SK-N-MC (cell line): ENCODE measurements at regions not wholly inside any gene's neighbourhood (a gene's known extent, or its start where the extent isn't known, plus 50 kb on each side); places are given as distances from the start of the nearest gene placed in this dataset.

Experiments
- DNase-seq: peaks from one replicate; pipeline ENCODE4 v3.0.0-alpha.2; 2011; ENCODE audit warnings: low read depth, low spot score
- H3K27ac ChIP-seq: fragments of 200-600 bp; sonication (generic); 2 replicates; pipeline ENCODE4 v1.5.1; 2016; ENCODE audit warnings: mixed run types
- H3K36me3 ChIP-seq: fragments of 200-600 bp; sonication (generic); 2 replicates; pipeline ENCODE4 v1.6.1; 2017; ENCODE audit warnings: antibody characterized with exemption, low read length, mixed read lengths; ENCODE audit not compliant: insufficient read depth
- H3K4me3 ChIP-seq: fragments of 200-600 bp; sonication (generic); 2 replicates; pipeline ENCODE4 v1.5.1; 2016
- H3K9ac ChIP-seq: fragments of 200-600 bp; sonication (generic); 2 replicates; pipeline ENCODE4 v1.8.0; 2017; ENCODE audit warnings: mixed run types, mixed read lengths; ENCODE audit not compliant: insufficient read length
- H3K9me3 ChIP-seq: fragments of 200-600 bp; sonication (generic); 2 replicates; pipeline ENCODE4 v1.6.1; 2017; ENCODE audit warnings: low read depth, mild to moderate bottlenecking, antibody characterized with exemption, low read length, moderate library complexity, mixed read lengths
- EZH2 ChIP-seq: fragments of 200-600 bp; sonication (generic); IDR thresholded peaks from one replicate; pipeline ENCODE4 v1.6.1; 2017; ENCODE audit warnings: antibody characterized with exemption
- FOXP2 ChIP-seq: optimal IDR thresholded peaks from 2 replicates; pipeline ENCODE3; 2011; ENCODE audit warnings: mild to moderate bottlenecking, moderate library complexity; ENCODE audit not compliant: insufficient read depth; ENCODE audit errors: extremely low read length, control extremely low read depth
- POLR2AphosphoS5 ChIP-seq: IDR thresholded peaks from 2 replicates; pipeline ENCODE4 v1.6.1; 2012; ENCODE audit warnings: mild to moderate bottlenecking, low read depth, low read length, borderline replicate concordance

DNA sequence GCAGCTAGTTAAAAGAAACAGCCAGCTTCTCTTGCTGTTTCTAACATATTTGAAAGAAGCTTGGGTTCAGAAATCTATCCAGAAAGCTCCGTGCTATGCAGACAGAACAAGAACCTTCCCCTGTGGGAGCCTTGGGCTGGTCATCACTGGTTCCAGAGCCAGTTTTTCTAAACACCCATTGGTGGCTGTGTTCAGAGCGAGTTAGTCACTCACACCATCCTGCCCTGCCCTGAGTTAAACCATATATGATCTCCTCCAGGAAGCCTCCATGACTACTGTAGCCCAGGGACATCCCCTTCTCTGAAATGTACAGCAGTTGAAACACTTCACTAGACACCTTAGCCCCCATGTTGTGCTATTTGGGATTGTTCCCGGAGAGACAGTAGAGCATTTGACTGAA, 200.8 kb upstream of the SGCG start:
- Histone ChIP-seq H3K36me3 (no peaks in the 10 kb centered on the region), H3K9ac (no peak overlapping the region), H3K9me3 (no peaks in the 10 kb centered on the region), H3K4me3 (no peak overlapping the region), H3K27ac (no peak overlapping the region)
- DNase-seq = no peak
- TF ChIP-seq EZH2 = no peak
- TF ChIP-seq FOXP2 = no peak
- no peak for TF ChIP-seq POLR2AphosphoS5

GRCh38 chr13:22980936-22981335, 199.8 kb upstream of the SGCG start:
- no peak for TF ChIP-seq POLR2AphosphoS5
- no peak for TF ChIP-seq EZH2
- no peak for TF ChIP-seq FOXP2
- DNase-seq = no peak
- H3K9ac ChIP-seq = no peak overlapping the region
- H3K36me3 ChIP-seq = no peaks in the 10 kb centered on the region
- no peak overlapping the region for H3K4me3 ChIP-seq
- H3K27ac ChIP-seq = no peak overlapping the region
- H3K9me3 ChIP-seq = no peaks in the 10 kb centered on the region

DNA sequence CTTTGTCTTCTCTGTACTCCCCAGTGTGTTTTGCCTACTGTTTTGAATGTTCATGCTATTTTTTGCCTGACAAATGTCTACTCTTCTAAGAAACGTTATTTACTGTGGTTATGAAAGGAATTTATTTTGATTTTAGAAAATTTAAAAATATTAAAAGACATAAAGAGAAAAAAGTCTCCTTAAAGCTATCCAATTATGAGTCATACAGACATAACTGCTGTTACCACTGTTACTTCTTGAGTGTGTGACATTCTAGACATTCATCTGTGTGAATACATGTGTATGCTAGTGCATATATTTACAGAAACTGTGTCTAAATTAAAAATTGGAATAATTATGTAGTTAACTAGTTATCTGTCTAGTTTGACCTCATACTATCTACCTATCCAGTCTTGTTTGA, 187.6 kb upstream of the SGCG start:
- DNase-seq = no peak
- H3K27ac ChIP-seq = no peak overlapping the region
- TF ChIP-seq POLR2AphosphoS5 = no peak
- H3K9me3 ChIP-seq = no peaks in the 10 kb centered on the region
- H3K4me3 ChIP-seq = no peak overlapping the region
- H3K9ac ChIP-seq = no peak overlapping the region
- no peaks in the 10 kb centered on the region for H3K36me3 ChIP-seq

GRCh38 chr13:23003446-23003845, 177.3 kb upstream of the SGCG start:
- H3K4me3 ChIP-seq = no peak overlapping the region
- H3K27ac ChIP-seq = no peak overlapping the region
- TF ChIP-seq EZH2 = no peak
- no peak for TF ChIP-seq POLR2AphosphoS5
- no peak for TF ChIP-seq FOXP2
- DNase-seq = no peak
- H3K36me3 ChIP-seq = no peaks in the 10 kb centered on the region
- H3K9ac ChIP-seq = no peak overlapping the region
- H3K9me3 ChIP-seq = no peaks in the 10 kb centered on the region

- DNase-seq = no peak
- no peaks in the 10 kb centered on the region for H3K36me3 ChIP-seq
- no peak overlapping the region for H3K4me3 ChIP-seq
- no peaks in the 10 kb centered on the region for H3K9me3 ChIP-seq
- TF ChIP-seq POLR2AphosphoS5 = no peak
- TF ChIP-seq EZH2 = no peak
- TF ChIP-seq FOXP2 = no peak
- H3K9ac ChIP-seq = no peak overlapping the region
- no peak overlapping the region for H3K27ac ChIP-seq
Measured at GRCh38 chr13:23007426-23007825, 173.4 kb upstream of the SGCG start.

DNA sequence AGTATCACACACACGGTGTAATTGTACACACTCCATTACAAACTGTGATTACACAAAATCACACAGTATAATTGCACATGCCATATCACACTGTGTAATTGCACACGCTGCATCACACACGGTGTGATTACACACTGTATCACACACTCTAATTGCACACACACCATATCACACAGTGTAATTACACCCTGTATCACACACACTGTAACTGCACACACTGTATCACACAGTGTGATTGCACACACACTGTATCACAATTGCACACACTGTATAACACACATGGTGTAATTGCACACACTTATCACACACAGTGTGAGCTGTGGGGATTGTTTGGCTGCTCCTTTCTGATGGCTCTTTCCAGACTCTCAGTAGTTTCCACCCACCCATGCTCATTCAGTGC, 162.6 kb upstream of the SGCG start:
- Histone ChIP-seq H3K9me3 (no peaks in the 10 kb centered on the region), H3K27ac (no peak overlapping the region), H3K9ac (no peak overlapping the region), H3K4me3 (no peak overlapping the region), H3K36me3 (no peaks in the 10 kb centered on the region)
- TF ChIP-seq EZH2 = no peak
- no peak for TF ChIP-seq FOXP2
- no peak for TF ChIP-seq POLR2AphosphoS5
- DNase-seq = no peak

GRCh38 chr13:23020246-23020843, 160.4 kb upstream of the SGCG start:
- Histone ChIP-seq H3K27ac (no peak overlapping the region), H3K9me3 (no peaks in the 10 kb centered on the region), H3K4me3 (no peak overlapping the region), H3K36me3 (no peaks in the 10 kb centered on the region), H3K9ac (no peak overlapping the region)
- TF ChIP-seq POLR2AphosphoS5 (no peak), FOXP2 (no peak), EZH2 (no peak)
- DNase-seq = peak; percentile 8

GRCh38 chr13:23021906-23022305, 158.9 kb upstream of the SGCG start:
- Histone ChIP-seq H3K4me3 (no peak overlapping the region), H3K9ac (no peak overlapping the region), H3K36me3 (no peaks in the 10 kb centered on the region), H3K9me3 (no peaks in the 10 kb centered on the region), H3K27ac (no peak overlapping the region)
- no peak for TF ChIP-seq FOXP2
- DNase-seq = no peak

GRCh38 chr13:23022704-23023103, 158.1 kb upstream of the SGCG start:
- Histone ChIP-seq H3K9me3 (no peaks in the 10 kb centered on the region), H3K36me3 (no peaks in the 10 kb centered on the region), H3K27ac (no peak overlapping the region), H3K4me3 (no peak overlapping the region), H3K9ac (no peak overlapping the region)
- DNase-seq = no peak
- TF ChIP-seq POLR2AphosphoS5 (no peak), EZH2 (no peak), FOXP2 (no peak)
